Nephron progenitor cell (in vitro differentiated cells): ENCODE measurements at regions not wholly inside any gene's neighbourhood (a gene's known extent, or its start where the extent isn't known, plus 50 kb on each side); places are given as distances from the start of the nearest gene placed in this dataset.
A peak's percentile ranks its signal among the peaks of the same experiment; 100 is the strongest.

Experiments
- DNase-seq: peaks from one replicate; pipeline ENCODE4 v3.0.0; 2021
- H3K27ac Mint-ChIP-seq: 2 replicates; pipeline ENCODE4 v1.8.0; 2021; ENCODE audit warnings: mild to moderate bottlenecking, moderate library complexity, mixed read lengths
- H3K27me3 Mint-ChIP-seq: 2 replicates; pipeline ENCODE4 v1.8.0; 2021; ENCODE audit warnings: mild to moderate bottlenecking, low read depth, mixed read lengths; ENCODE audit not compliant: poor library complexity
- H3K36me3 Mint-ChIP-seq: 2 replicates; pipeline ENCODE4 v1.8.0; 2021; ENCODE audit warnings: low read depth, mixed read lengths
- H3K4me1 Mint-ChIP-seq: 2 replicates; pipeline ENCODE4 v1.8.0; 2021; ENCODE audit warnings: mixed read lengths
- H3K4me3 Mint-ChIP-seq: 2 replicates; pipeline ENCODE4 v1.8.0; 2021; ENCODE audit warnings: mild to moderate bottlenecking, moderate library complexity, mixed read lengths
- H3K9me3 Mint-ChIP-seq: 2 replicates; pipeline ENCODE4 v1.8.0; 2021; ENCODE audit warnings: mild to moderate bottlenecking, moderate library complexity, mixed read lengths
- CTCF ChIP-seq: fragments of 200-600 bp; sonication (generic); IDR thresholded peaks from 2 replicates; pipeline ENCODE4 v1.5.0; 2021; ENCODE audit warnings: antibody characterized with exemption

GRCh38 chr1:221164029-221164428 is 284.8 kb downstream of the HLX start:
- H3K27ac Mint-ChIP-seq: no peak overlapping the region
- no peaks in the 10 kb centered on the region for H3K36me3 Mint-ChIP-seq
- H3K4me3 Mint-ChIP-seq: no peak overlapping the region
- peaks cover 7% of the 10 kb centered on the region for H3K27me3 Mint-ChIP-seq
- H3K9me3 Mint-ChIP-seq: peaks cover 5% of the 10 kb centered on the region
- H3K4me1 Mint-ChIP-seq: peaks cover 50% of the 10 kb centered on the region
- no peak for DNase-seq
- TF ChIP-seq CTCF: no peak

- TF ChIP-seq CTCF: no peak
- Mint-ChIP-seq H3K9me3 (peaks cover 6% of the 10 kb centered on the region), H3K27ac (peak overlapping the region; percentile 13), H3K36me3 (no peaks in the 10 kb centered on the region), H3K27me3 (peaks cover 7% of the 10 kb centered on the region), H3K4me1 (peaks cover 40% of the 10 kb centered on the region), H3K4me3 (no peak overlapping the region)
- DNase-seq: no peak
Observed at GRCh38 chr1:221164951-221165838, 286.0 kb downstream of the HLX start.

GRCh38 chr1:221165839-221166500 is 286.7 kb downstream of the HLX start:
- Mint-ChIP-seq H3K27me3 (peaks cover 7% of the 10 kb centered on the region), H3K4me1 (peaks cover 38% of the 10 kb centered on the region), H3K4me3 (no peak overlapping the region), H3K36me3 (no peaks in the 10 kb centered on the region), H3K27ac (no peak overlapping the region), H3K9me3 (peaks cover 11% of the 10 kb centered on the region)
- no peak for DNase-seq
- TF ChIP-seq CTCF: no peak

- H3K4me1 Mint-ChIP-seq: peaks cover 31% of the 10 kb centered on the region
- no peak overlapping the region for H3K27ac Mint-ChIP-seq
- TF ChIP-seq CTCF: no peak
- no peak for DNase-seq
- peaks cover 14% of the 10 kb centered on the region for H3K9me3 Mint-ChIP-seq
- no peak overlapping the region for H3K4me3 Mint-ChIP-seq
- H3K27me3 Mint-ChIP-seq: peaks cover 7% of the 10 kb centered on the region
- peaks cover 7% of the 10 kb centered on the region for H3K36me3 Mint-ChIP-seq
Observed at GRCh38 chr1:221166559-221167318, 287.5 kb downstream of the HLX start.

GRCh38 chr1:221169447-221169889 is 290.2 kb downstream of the HLX start:
- Mint-ChIP-seq H3K27me3 (peaks cover 7% of the 10 kb centered on the region), H3K4me1 (peaks cover 15% of the 10 kb centered on the region), H3K36me3 (peaks cover 9% of the 10 kb centered on the region), H3K9me3 (peaks cover 23% of the 10 kb centered on the region), H3K27ac (no peak overlapping the region), H3K4me3 (no peak overlapping the region)
- DNase-seq: no peak
- no peak for TF ChIP-seq CTCF
